ENCODE measurements at regions not wholly inside any gene's neighbourhood (a gene's known extent, or its start where the extent isn't known, plus 50 kb on each side); places are given as distances from the start of the nearest gene placed in this dataset.

DNA sequence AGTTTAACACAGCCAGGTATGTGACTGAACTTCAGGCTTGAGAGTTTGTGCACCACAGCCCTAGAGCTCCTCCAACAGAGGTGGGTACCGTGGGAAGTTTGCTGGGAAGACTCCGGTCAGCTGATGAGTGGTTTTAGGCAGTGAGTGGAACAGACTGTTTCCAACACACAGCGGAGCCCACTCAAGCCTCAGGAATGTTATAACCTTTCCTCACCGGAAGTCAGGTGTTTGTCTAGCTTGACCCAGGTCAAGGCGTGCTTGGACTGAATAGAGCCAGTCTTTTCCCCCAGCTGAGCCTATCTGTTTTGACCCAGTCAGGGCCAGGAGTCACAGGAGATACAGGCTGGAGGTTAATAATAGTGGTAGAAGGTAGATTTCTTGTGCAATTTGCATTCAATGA is 138.4 kb upstream of the PARP11 start (continued):
- TF ChIP-seq, protein P1, sequence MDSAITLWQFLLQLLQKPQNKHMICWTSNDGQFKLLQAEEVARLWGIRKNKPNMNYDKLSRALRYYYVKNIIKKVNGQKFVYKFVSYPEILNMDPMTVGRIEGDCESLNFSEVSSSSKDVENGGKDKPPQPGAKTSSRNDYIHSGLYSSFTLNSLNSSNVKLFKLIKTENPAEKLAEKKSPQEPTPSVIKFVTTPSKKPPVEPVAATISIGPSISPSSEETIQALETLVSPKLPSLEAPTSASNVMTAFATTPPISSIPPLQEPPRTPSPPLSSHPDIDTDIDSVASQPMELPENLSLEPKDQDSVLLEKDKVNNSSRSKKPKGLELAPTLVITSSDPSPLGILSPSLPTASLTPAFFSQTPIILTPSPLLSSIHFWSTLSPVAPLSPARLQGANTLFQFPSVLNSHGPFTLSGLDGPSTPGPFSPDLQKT (CRISPR knock-in tag; IDR thresholded peaks at IDR 0.05; ENCODE audit: borderline replicate concordance) = no peak
- TF ChIP-seq RFX1 (IDR thresholded peaks at IDR 0.05) (no peak), ZNF749 (CRISPR knock-in tag; IDR thresholded peaks at IDR 0.05; ENCODE audit: borderline replicate concordance) (no peak), ZNF496 (CRISPR knock-in tag; IDR thresholded peaks at IDR 0.05; ENCODE audit: insufficient replicate concordance) (no peak), CREB1 (IDR thresholded peaks at IDR 0.05) (no peak), CREB1 (CRISPR knock-in tag; IDR thresholded peaks at IDR 0.05) (no peak; the same call in 1 of the 2 replicates), ZKSCAN8 (CRISPR knock-in tag; IDR thresholded peaks at IDR 0.05; ENCODE audit: borderline replicate concordance) (peak; percentile 85; the same call in 1 of the 2 replicates), NR2F6 (IDR thresholded peaks at IDR 0.05) (peak; percentile 99), NR2F6 (CRISPR knock-in tag; IDR thresholded peaks at IDR 0.05) (peak; percentile 99), TRIM24 (CRISPR knock-in tag; IDR thresholded peaks at IDR 0.05) (no peak), WIZ (CRISPR knock-in tag; IDR thresholded peaks at IDR 0.05) (0 out of 2 replicates have a peak, but pooled peaks have one; percentile 42), ZNF747 (CRISPR knock-in tag; IDR thresholded peaks at IDR 0.05; ENCODE audit: borderline replicate concordance) (no peak; the same call in 1 of the 2 replicates), SMYD3 (CRISPR knock-in tag; IDR thresholded peaks at IDR 0.05) (no peak; the same call in 1 of the 2 replicates), FOXJ3 (CRISPR knock-in tag; IDR thresholded peaks at IDR 0.05; ENCODE audit: borderline replicate concordance) (peak; percentile 63; the same call in 1 of the 2 replicates)
- TF ChIP-seq, protein P2, sequence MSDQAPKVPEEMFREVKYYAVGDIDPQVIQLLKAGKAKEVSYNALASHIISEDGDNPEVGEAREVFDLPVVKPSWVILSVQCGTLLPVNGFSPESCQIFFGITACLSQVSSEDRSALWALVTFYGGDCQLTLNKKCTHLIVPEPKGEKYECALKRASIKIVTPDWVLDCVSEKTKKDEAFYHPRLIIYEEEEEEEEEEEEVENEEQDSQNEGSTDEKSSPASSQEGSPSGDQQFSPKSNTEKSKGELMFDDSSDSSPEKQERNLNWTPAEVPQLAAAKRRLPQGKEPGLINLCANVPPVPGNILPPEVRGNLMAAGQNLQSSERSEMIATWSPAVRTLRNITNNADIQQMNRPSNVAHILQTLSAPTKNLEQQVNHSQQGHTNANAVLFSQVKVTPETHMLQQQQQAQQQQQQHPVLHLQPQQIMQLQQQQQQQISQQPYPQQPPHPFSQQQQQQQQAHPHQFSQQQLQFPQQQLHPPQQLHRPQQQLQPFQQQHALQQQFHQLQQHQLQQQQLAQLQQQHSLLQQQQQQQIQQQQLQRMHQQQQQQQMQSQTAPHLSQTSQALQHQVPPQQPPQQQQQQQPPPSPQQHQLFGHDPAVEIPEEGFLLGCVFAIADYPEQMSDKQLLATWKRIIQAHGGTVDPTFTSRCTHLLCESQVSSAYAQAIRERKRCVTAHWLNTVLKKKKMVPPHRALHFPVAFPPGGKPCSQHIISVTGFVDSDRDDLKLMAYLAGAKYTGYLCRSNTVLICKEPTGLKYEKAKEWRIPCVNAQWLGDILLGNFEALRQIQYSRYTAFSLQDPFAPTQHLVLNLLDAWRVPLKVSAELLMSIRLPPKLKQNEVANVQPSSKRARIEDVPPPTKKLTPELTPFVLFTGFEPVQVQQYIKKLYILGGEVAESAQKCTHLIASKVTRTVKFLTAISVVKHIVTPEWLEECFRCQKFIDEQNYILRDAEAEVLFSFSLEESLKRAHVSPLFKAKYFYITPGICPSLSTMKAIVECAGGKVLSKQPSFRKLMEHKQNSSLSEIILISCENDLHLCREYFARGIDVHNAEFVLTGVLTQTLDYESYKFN (CRISPR knock-in tag; conservative IDR thresholded peaks at IDR 0.05) = peak; percentile 93
- TF ChIP-seq, protein P3, sequence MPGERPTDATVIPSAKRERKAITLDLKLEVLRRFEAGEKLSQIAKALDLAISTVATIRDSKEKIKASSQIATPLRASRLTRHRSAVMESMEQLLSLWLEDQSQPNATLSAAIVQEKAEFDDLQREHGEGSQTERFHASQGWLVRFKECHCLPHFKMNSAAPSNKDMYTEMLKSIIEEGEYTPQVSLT (CRISPR knock-in tag; IDR thresholded peaks at IDR 0.05; ENCODE audit: borderline replicate concordance, low read depth) = no peak
- TF ChIP-seq, protein P4, sequence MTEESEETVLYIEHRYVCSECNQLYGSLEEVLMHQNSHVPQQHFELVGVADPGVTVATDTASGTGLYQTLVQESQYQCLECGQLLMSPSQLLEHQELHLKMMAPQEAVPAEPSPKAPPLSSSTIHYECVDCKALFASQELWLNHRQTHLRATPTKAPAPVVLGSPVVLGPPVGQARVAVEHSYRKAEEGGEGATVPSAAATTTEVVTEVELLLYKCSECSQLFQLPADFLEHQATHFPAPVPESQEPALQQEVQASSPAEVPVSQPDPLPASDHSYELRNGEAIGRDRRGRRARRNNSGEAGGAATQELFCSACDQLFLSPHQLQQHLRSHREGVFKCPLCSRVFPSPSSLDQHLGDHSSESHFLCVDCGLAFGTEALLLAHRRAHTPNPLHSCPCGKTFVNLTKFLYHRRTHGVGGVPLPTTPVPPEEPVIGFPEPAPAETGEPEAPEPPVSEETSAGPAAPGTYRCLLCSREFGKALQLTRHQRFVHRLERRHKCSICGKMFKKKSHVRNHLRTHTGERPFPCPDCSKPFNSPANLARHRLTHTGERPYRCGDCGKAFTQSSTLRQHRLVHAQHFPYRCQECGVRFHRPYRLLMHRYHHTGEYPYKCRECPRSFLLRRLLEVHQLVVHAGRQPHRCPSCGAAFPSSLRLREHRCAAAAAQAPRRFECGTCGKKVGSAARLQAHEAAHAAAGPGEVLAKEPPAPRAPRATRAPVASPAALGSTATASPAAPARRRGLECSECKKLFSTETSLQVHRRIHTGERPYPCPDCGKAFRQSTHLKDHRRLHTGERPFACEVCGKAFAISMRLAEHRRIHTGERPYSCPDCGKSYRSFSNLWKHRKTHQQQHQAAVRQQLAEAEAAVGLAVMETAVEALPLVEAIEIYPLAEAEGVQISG (CRISPR knock-in tag; IDR thresholded peaks at IDR 0.05) = peak; percentile 56; the same call in 1 of the 2 replicates
- TF ChIP-seq, protein P5, sequence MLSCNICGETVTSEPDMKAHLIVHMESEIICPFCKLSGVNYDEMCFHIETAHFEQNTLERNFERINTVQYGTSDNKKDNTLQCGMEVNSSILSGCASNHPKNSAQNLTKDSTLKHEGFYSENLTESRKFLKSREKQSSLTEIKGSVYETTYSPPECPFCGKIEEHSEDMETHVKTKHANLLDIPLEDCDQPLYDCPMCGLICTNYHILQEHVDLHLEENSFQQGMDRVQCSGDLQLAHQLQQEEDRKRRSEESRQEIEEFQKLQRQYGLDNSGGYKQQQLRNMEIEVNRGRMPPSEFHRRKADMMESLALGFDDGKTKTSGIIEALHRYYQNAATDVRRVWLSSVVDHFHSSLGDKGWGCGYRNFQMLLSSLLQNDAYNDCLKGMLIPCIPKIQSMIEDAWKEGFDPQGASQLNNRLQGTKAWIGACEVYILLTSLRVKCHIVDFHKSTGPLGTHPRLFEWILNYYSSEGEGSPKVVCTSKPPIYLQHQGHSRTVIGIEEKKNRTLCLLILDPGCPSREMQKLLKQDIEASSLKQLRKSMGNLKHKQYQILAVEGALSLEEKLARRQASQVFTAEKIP (CRISPR knock-in tag; IDR thresholded peaks at IDR 0.05; ENCODE audit: borderline replicate concordance) = no peak
- TF ChIP-seq, protein P6, sequence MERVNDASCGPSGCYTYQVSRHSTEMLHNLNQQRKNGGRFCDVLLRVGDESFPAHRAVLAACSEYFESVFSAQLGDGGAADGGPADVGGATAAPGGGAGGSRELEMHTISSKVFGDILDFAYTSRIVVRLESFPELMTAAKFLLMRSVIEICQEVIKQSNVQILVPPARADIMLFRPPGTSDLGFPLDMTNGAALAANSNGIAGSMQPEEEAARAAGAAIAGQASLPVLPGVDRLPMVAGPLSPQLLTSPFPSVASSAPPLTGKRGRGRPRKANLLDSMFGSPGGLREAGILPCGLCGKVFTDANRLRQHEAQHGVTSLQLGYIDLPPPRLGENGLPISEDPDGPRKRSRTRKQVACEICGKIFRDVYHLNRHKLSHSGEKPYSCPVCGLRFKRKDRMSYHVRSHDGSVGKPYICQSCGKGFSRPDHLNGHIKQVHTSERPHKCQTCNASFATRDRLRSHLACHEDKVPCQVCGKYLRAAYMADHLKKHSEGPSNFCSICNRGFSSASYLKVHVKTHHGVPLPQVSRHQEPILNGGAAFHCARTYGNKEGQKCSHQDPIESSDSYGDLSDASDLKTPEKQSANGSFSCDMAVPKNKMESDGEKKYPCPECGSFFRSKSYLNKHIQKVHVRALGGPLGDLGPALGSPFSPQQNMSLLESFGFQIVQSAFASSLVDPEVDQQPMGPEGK (CRISPR knock-in tag; IDR thresholded peaks at IDR 0.05) = peak; percentile 70
